PC-3 (cell line): ENCODE measurements at regions not wholly inside any gene's neighbourhood (a gene's known extent, or its start where the extent isn't known, plus 50 kb on each side); places are given as distances from the start of the nearest gene placed in this dataset.

ENCODE experiments used
- ATAC-seq: fragments of 200-7000 bp; cut with Tn5 transposase; 2 replicates; pipeline ENCODE4 v1.9.1; 2020; ENCODE audit warnings: mild to moderate bottlenecking, moderate library complexity
- BruUV-seq: library from RNA; stranded (reverse); fragments of 400-500 nt; replicated peaks from 2 replicates; lab custom pipeline; 2021; lab: Mats Ljungman, UMichigan
- CTCF ChIA-PET: fragments of 300-600 bp; sonication (Branson Sonifier 250); formaldehyde crosslinking; loops from one replicate; lab custom pipeline; 2022; ENCODE audit warnings: antibody characterized with exemption; lab: Charles Lee
- POLR2A ChIA-PET: fragments of 300-600 bp; sonication (Branson Sonifier 250); formaldehyde crosslinking; loops from one replicate; lab custom pipeline; 2022; ENCODE audit warnings: antibody characterized with exemption; ENCODE audit not compliant: unreplicated experiment; lab: Charles Lee
- DNase-seq: peaks from one replicate; pipeline ENCODE4 v3.0.0-alpha.2; 2015
- H2AFZ ChIP-seq: fragments of 300-600 bp; sonication (generic); 2 replicates; pipeline ENCODE4 v1.6.0; 2016; ENCODE audit warnings: antibody characterized with exemption, low read length
- H3F3A ChIP-seq: fragments of 300-600 bp; sonication (generic); one replicate; pipeline ENCODE4 v1.6.0; 2017; ENCODE audit warnings: antibody characterized with exemption, low read length, control low read depth, mild to moderate bottlenecking; ENCODE audit not compliant: unreplicated experiment
- H3K27ac ChIP-seq: fragments of 300-600 bp; sonication (generic); 2 replicates; pipeline ENCODE4 v1.5.1; 2016; ENCODE audit warnings: mild to moderate bottlenecking, low read length
- H3K27me3 ChIP-seq: fragments of 300-600 bp; sonication (generic); 2 replicates; pipeline ENCODE4 v1.6.1; 2016; ENCODE audit warnings: low read length, mixed read lengths
- H3K36me3 ChIP-seq: fragments of 300-600 bp; sonication (generic); 2 replicates; pipeline ENCODE4 v1.6.1; 2016; ENCODE audit warnings: low read depth, mixed run types, low read length, mixed read lengths
- H3K4me1 ChIP-seq: fragments of 300-600 bp; sonication (generic); 2 replicates; pipeline ENCODE4 v1.5.1; 2016; ENCODE audit warnings: low read length; ENCODE audit not compliant: insufficient read depth
- H3K4me2 ChIP-seq: fragments of 300-600 bp; sonication (generic); 2 replicates; pipeline ENCODE4 v1.6.0; 2016; ENCODE audit warnings: low read length
- H3K4me3 ChIP-seq: fragments of 300-600 bp; sonication (generic); 2 replicates; pipeline ENCODE4 v1.5.1; 2016; ENCODE audit warnings: mild to moderate bottlenecking, low read length, mixed read lengths
- H3K79me2 ChIP-seq: fragments of 300-600 bp; sonication (generic); 2 replicates; pipeline ENCODE4 v1.6.1; 2017; ENCODE audit warnings: low read length, mixed read lengths
- H3K9ac ChIP-seq: fragments of 300-600 bp; sonication (generic); 2 replicates; pipeline ENCODE4 v1.6.0; 2016; ENCODE audit warnings: mild to moderate bottlenecking, low read length
- H3K9me2 ChIP-seq: fragments of 300-600 bp; sonication (generic); replicated peaks from 2 replicates; pipeline ENCODE4 v1.6.1; 2016; ENCODE audit warnings: mixed run types, low read length, mixed read lengths
- H3K9me3 ChIP-seq: fragments of 300-600 bp; sonication (generic); 2 replicates; pipeline ENCODE4 v1.6.1; 2016; ENCODE audit warnings: low read length, mixed read lengths
- H4K20me1 ChIP-seq: fragments of 300-600 bp; sonication (generic); 2 replicates; pipeline ENCODE4 v1.6.1; 2016; ENCODE audit warnings: low read length, mixed read lengths
- EZH2 ChIP-seq: fragments of 300-600 bp; sonication (generic); IDR thresholded peaks from one replicate; pipeline ENCODE4 v1.6.1; 2017; ENCODE audit warnings: antibody characterized with exemption, mild to moderate bottlenecking, low read length; ENCODE audit not compliant: unreplicated experiment
- EZH2phosphoT487 ChIP-seq: fragments of 300-600 bp; sonication (generic); IDR thresholded peaks from 2 replicates; pipeline ENCODE4 v1.6.1; 2018; ENCODE audit warnings: mild to moderate bottlenecking, antibody characterized with exemption, low read length, borderline replicate concordance
- intact Hi-C: fragments of 100-400 bp; cut with micrococcal nuclease; formaldehyde crosslinking; loops from 2 replicates; pipeline ENCODE4 v1.9.0; 2023
- TF ChIP-seq, protein P1 (sequence below): fragments of 300-600 bp; sonication (generic); conservative IDR thresholded peaks from 2 replicates; pipeline ENCODE4 v1.5.1; 2017; ENCODE audit warnings: antibody characterized with exemption, low read depth, mild to moderate bottlenecking, low read length

DNA sequence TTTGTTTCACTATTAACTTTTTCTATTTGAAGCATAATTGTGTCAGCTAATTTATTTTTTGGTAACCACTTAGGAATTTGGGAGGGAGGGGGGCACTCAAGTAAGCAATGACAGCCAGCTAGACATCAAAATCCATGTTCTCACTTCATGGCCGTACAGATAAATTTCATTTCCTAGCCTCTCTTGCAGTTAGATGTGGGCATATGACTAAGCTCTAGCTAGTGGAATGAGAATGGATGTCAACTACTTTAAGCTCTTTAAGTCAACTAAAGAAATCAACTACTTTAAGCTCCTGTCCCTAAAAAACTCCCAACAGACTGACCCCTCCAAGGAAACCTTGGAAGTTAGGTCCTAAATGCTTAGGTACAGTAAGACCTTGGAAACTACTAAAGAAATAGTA is 92.0 kb downstream of the KCNRG start:
- Histone ChIP-seq H3K9me2 (no peaks in the 10 kb centered on the region), H3F3A (no peaks in the 10 kb centered on the region), H3K36me3 (no peaks in the 10 kb centered on the region; the same call in 1 of the 2 replicates), H3K79me2 (no peaks in the 10 kb centered on the region), H3K9me3 (no peaks in the 10 kb centered on the region), H3K27ac (no peak overlapping the region), H3K27me3 (no peaks in the 10 kb centered on the region), H4K20me1 (no peaks in the 10 kb centered on the region), H2AFZ (no peak overlapping the region), H3K4me2 (no peak overlapping the region), H3K9ac (no peak overlapping the region), H3K4me3 (no peak overlapping the region), H3K4me1 (peaks cover 14% of the 10 kb centered on the region; the same call in 1 of the 2 replicates)
- intact Hi-C loops: no loop called here
- ATAC-seq (no peak), DNase-seq (no peak)
- TF ChIP-seq EZH2 (no peak), EZH2phosphoT487 (no peak)
- TF ChIP-seq, protein P1, sequence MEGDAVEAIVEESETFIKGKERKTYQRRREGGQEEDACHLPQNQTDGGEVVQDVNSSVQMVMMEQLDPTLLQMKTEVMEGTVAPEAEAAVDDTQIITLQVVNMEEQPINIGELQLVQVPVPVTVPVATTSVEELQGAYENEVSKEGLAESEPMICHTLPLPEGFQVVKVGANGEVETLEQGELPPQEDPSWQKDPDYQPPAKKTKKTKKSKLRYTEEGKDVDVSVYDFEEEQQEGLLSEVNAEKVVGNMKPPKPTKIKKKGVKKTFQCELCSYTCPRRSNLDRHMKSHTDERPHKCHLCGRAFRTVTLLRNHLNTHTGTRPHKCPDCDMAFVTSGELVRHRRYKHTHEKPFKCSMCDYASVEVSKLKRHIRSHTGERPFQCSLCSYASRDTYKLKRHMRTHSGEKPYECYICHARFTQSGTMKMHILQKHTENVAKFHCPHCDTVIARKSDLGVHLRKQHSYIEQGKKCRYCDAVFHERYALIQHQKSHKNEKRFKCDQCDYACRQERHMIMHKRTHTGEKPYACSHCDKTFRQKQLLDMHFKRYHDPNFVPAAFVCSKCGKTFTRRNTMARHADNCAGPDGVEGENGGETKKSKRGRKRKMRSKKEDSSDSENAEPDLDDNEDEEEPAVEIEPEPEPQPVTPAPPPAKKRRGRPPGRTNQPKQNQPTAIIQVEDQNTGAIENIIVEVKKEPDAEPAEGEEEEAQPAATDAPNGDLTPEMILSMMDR: no peak
- ChIA-PET CTCF (no interaction called here), POLR2A (no interaction called here)
- no TSS peak for BruUV-seq

DNA sequence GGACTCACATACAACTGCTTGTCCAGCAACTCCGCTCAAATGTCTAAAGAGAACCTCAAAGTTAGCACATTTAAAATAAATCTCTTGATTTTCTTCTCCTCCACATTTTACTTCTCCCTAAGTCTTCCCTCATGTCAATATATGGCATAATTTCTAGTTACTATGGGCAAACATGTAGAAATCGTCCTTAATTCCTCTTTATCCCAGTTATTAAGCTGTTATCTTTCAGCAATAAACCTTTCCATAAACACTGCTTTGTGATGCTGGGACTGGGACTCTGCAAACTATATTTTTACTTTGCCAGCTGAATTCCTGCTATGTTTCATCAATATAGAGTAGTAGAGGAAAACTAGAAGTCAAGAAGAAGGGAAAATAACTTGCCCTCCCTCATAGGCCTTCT is 99.7 kb downstream of the KCNRG start:
- Histone ChIP-seq H3K4me3 (no peak overlapping the region), H3K9ac (no peak overlapping the region), H4K20me1 (no peaks in the 10 kb centered on the region), H3K27me3 (no peaks in the 10 kb centered on the region), H3K79me2 (no peaks in the 10 kb centered on the region), H3K9me2 (no peaks in the 10 kb centered on the region), H3F3A (no peaks in the 10 kb centered on the region), H3K9me3 (no peaks in the 10 kb centered on the region), H2AFZ (no peak overlapping the region), H3K36me3 (no peaks in the 10 kb centered on the region), H3K4me2 (no peak overlapping the region), H3K4me1 (peaks cover 8% of the 10 kb centered on the region), H3K27ac (no peak overlapping the region)
- ATAC-seq: no peak
- no peak for TF ChIP-seq EZH2
- TF ChIP-seq, protein P1: no peak
- no peak for TF ChIP-seq EZH2phosphoT487
- CTCF ChIA-PET: no interaction called here
- POLR2A ChIA-PET: no interaction called here
- BruUV-seq: no TSS peak
- intact Hi-C loops: no loop called here
- no peak for DNase-seq

DNA sequence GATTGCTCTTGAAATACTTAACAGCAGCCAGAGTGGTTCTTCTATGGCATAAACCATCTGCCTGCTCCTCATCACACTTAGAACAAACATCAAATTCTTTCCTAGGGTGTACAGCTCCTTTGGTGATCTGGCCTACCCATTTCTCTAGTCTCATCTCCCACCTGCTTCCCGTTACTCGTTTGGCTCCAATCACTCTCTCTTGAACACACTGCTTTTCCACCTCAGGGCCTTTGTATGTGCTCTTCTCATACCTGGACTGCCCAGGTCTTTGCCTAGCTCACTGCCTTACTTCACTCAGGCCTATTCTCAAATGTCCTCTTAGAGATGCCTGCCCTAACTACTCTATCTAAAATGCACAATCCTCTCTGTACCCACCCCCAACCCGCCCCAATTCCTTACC is 100.5 kb downstream of the KCNRG start:
- TF ChIP-seq, protein P1: no peak
- TF ChIP-seq EZH2 (no peak), EZH2phosphoT487 (no peak)
- BruUV-seq: no TSS peak
- DNase-seq: no peak
- no peak overlapping the region for H3K4me3 ChIP-seq
- peaks cover 8% of the 10 kb centered on the region for H3K4me1 ChIP-seq
- no peaks in the 10 kb centered on the region for H3K9me2 ChIP-seq
- ATAC-seq: no peak
- H3K9me3 ChIP-seq: no peaks in the 10 kb centered on the region
- H3K27me3 ChIP-seq: no peaks in the 10 kb centered on the region
- intact Hi-C loops: loop anchor here (2.0 kb wide), 1 partner anchor 31 kb away; no protein-coding TSS in a partner anchor
- no peaks in the 10 kb centered on the region for H3K36me3 ChIP-seq
- H3F3A ChIP-seq: no peaks in the 10 kb centered on the region
- H2AFZ ChIP-seq: no peak overlapping the region
- H3K4me2 ChIP-seq: no peak overlapping the region
- H3K79me2 ChIP-seq: no peaks in the 10 kb centered on the region
- ChIA-PET POLR2A (interaction anchor here (0.7 kb wide), 1 partner anchor 999 kb away, joined by 12 read pairs; no protein-coding TSS in a partner anchor), CTCF (interaction anchor here (0.6 kb wide), 1 partner anchor 82 kb away, joined by 5 read pairs; no protein-coding TSS in a partner anchor)
- no peaks in the 10 kb centered on the region for H4K20me1 ChIP-seq
- no peak overlapping the region for H3K9ac ChIP-seq
- H3K27ac ChIP-seq: no peak overlapping the region
